Activated B cell treated with CpG ODN at 0.5 μM for 24 hours (primary cell): ENCODE measurements at regions not wholly inside any gene's neighbourhood (a gene's known extent, or its start where the extent isn't known, plus 50 kb on each side); places are given as distances from the start of the nearest gene placed in this dataset.

ENCODE experiments used
- ATAC-seq: fragments of 200-7000 bp; cut with Tn5 transposase; one replicate; pipeline ENCODE4 v1.10.0; 2021; ENCODE audit warnings: low read depth, mild to moderate bottlenecking, moderate library complexity
- CTCF ChIA-PET: fragments of 350-600 bp; sonication (Branson Sonifier 250); formaldehyde crosslinking; loops from one replicate; lab custom pipeline; 2021; ENCODE audit warnings: antibody characterized with exemption; lab: Charles Lee
- POLR2A ChIA-PET: fragments of 350-600 bp; sonication (Branson Sonifier 250); formaldehyde crosslinking; loops from one replicate; lab custom pipeline; 2021; ENCODE audit warnings: antibody characterized with exemption; lab: Charles Lee
- DNase-seq: peaks from one replicate; pipeline ENCODE4 v3.0.0; 2022
- H3K27ac Mint-ChIP-seq: one replicate; pipeline ENCODE4 v1.8.0; 2020; ENCODE audit warnings: mixed read lengths
- H3K27me3 Mint-ChIP-seq: one replicate; pipeline ENCODE4 v1.8.0; 2021; ENCODE audit warnings: mixed read lengths
- H3K36me3 Mint-ChIP-seq: one replicate; pipeline ENCODE4 v1.8.0; 2021; ENCODE audit warnings: low read depth, mixed read lengths
- H3K4me1 Mint-ChIP-seq: one replicate; pipeline ENCODE4 v1.8.0; 2021; ENCODE audit warnings: mixed read lengths
- H3K4me3 Mint-ChIP-seq: one replicate; pipeline ENCODE4 v1.8.0; 2020; ENCODE audit warnings: mild to moderate bottlenecking, mixed read lengths
- H3K9me3 Mint-ChIP-seq: one replicate; pipeline ENCODE4 v1.8.0; 2020; ENCODE audit warnings: mixed read lengths
- intact Hi-C: fragments of 100-400 bp; cut with micrococcal nuclease; formaldehyde crosslinking; loops from one replicate; pipeline ENCODE4 v1.15.1; 2024
- TF ChIP-seq, protein P1 (sequence below): fragments of 200-600 bp; IDR thresholded peaks from one replicate; pipeline ENCODE4 v1.8.0; 2022; ENCODE audit warnings: antibody characterized with exemption, mild to moderate bottlenecking

DNA sequence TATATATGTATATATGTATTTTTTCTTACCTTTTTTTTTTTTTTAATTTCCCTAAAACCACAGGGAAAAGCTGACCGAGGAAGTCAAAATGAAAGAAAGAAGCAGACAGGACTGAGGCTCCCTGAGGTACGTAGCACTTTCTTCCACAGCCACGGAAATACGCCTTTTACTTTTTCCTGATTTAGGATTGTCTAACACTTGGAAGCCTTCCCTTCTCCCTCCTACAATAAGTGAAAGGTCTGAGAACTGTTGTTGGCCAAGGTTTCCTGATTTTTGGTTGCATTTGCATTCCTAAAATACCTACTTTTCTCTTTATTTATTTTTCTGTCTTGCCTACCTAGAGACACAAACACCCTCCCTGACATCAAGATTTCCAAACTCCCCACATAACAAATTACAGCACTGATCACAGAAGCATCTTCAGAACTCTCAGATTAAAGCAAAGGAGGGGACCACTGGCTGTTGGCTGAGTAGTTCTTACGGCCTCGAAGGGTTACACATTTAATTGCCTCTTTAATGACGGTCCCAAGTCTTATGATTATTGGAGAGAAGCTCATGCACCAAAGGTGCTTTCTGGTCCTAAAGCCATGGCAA lies 778.5 kb upstream of the FANCL start:
- Mint-ChIP-seq H3K4me3 (no peak overlapping the region), H3K27me3 (no peaks in the 10 kb centered on the region), H3K9me3 (peaks cover 4% of the 10 kb centered on the region), H3K4me1 (no peaks in the 10 kb centered on the region), H3K36me3 (no peaks in the 10 kb centered on the region), H3K27ac (no peak overlapping the region)
- DNase-seq: no peak
- no peak for ATAC-seq
- TF ChIP-seq, protein P1, sequence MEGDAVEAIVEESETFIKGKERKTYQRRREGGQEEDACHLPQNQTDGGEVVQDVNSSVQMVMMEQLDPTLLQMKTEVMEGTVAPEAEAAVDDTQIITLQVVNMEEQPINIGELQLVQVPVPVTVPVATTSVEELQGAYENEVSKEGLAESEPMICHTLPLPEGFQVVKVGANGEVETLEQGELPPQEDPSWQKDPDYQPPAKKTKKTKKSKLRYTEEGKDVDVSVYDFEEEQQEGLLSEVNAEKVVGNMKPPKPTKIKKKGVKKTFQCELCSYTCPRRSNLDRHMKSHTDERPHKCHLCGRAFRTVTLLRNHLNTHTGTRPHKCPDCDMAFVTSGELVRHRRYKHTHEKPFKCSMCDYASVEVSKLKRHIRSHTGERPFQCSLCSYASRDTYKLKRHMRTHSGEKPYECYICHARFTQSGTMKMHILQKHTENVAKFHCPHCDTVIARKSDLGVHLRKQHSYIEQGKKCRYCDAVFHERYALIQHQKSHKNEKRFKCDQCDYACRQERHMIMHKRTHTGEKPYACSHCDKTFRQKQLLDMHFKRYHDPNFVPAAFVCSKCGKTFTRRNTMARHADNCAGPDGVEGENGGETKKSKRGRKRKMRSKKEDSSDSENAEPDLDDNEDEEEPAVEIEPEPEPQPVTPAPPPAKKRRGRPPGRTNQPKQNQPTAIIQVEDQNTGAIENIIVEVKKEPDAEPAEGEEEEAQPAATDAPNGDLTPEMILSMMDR: no peak
- intact Hi-C loops: loop anchor here (10.0 kb wide), 4 partner anchors 255 to 1315 kb away; no protein-coding TSS in a partner anchor
- CTCF ChIA-PET: interaction anchor here (1.9 kb wide), 1 partner anchor 1260 kb away, joined by 4 read pairs; no protein-coding TSS in a partner anchor
- POLR2A ChIA-PET: no interaction called here

DNA sequence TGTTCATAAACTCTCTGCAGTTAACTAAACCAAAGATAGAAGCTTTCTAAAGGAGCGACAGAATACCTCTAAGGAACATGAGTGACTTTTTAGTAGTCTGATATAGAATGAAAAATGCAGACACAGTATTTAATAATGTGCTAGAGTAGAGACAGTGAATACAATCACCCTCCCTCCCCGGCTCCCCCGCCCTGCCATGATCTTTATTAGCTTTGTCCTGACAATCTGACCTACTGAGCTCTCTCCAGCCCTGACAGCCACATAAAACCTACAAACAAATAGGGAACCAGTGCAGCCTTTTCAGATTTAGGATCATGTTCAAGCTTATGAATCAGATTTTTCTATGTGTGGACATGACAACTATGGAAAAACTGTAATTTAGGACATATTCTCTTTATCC lies 777.6 kb upstream of the FANCL start:
- TF ChIP-seq, protein P1: no peak
- H3K27me3 Mint-ChIP-seq: no peaks in the 10 kb centered on the region
- POLR2A ChIA-PET: no interaction called here
- no peak for ATAC-seq
- intact Hi-C loops: no loop called here
- H3K4me3 Mint-ChIP-seq: no peak overlapping the region
- H3K27ac Mint-ChIP-seq: no peak overlapping the region
- no peaks in the 10 kb centered on the region for H3K36me3 Mint-ChIP-seq
- peaks cover 4% of the 10 kb centered on the region for H3K9me3 Mint-ChIP-seq
- CTCF ChIA-PET: no interaction called here
- no peaks in the 10 kb centered on the region for H3K4me1 Mint-ChIP-seq
- DNase-seq: no peak

DNA sequence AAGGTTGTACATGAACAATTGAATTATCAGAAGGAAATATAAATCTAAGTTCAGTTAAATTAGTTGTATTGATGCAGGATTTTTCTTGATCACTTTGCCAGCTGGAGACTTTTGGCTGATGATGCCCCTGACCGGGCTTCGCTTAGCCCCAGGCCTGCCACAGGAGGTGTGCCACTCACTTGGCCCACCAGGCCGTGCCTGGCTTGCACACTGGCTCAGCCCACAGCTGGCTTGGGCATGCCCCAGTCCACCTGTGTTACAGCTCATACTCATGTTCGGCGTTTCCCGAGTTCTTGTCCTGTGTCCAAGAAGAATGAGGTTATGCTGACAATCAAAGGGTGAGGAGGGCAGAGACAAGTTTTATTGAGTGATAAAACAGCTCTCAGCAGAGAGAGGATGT lies 773.9 kb upstream of the FANCL start:
- Mint-ChIP-seq H3K9me3 (peaks cover 4% of the 10 kb centered on the region), H3K36me3 (no peaks in the 10 kb centered on the region), H3K27ac (no peak overlapping the region), H3K27me3 (peaks cover 3% of the 10 kb centered on the region), H3K4me1 (no peaks in the 10 kb centered on the region), H3K4me3 (no peak overlapping the region)
- ChIA-PET POLR2A (no interaction called here), CTCF (interaction anchor here (0.7 kb wide), 1 partner anchor 10 kb away, joined by 3 read pairs; no protein-coding TSS in a partner anchor)
- intact Hi-C loops: no loop called here
- DNase-seq (no peak), ATAC-seq (no peak)
- TF ChIP-seq, protein P1: no peak

DNA sequence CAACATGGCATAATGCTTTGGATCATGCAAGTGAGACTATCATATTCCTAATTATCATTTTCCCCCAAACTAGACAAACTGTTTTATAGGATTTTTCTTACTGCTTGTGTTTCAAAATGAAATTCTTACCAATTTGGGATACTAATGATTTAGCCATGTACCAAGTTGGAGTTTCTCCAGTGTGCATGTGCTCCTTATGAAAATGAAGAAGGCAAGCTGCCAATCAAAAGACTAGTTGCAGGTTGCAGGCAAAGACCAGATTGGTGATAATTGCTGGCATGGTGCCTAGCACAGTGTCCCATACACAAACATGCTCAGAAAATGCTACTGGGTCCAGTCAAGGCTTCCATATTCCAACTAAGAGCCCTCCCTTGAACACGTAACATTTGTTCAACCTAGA lies 771.8 kb upstream of the FANCL start:
- ATAC-seq (no peak), DNase-seq (no peak)
- no peak overlapping the region for H3K27ac Mint-ChIP-seq
- peaks cover 4% of the 10 kb centered on the region for H3K9me3 Mint-ChIP-seq
- TF ChIP-seq, protein P1: no peak
- H3K27me3 Mint-ChIP-seq: peaks cover 6% of the 10 kb centered on the region
- ChIA-PET CTCF (interaction anchor here (0.6 kb wide), 1 partner anchor 12 kb away, joined by 4 read pairs; no protein-coding TSS in a partner anchor), POLR2A (no interaction called here)
- intact Hi-C loops: no loop called here
- H3K36me3 Mint-ChIP-seq: no peaks in the 10 kb centered on the region
- H3K4me1 Mint-ChIP-seq: no peaks in the 10 kb centered on the region
- no peak overlapping the region for H3K4me3 Mint-ChIP-seq

DNA sequence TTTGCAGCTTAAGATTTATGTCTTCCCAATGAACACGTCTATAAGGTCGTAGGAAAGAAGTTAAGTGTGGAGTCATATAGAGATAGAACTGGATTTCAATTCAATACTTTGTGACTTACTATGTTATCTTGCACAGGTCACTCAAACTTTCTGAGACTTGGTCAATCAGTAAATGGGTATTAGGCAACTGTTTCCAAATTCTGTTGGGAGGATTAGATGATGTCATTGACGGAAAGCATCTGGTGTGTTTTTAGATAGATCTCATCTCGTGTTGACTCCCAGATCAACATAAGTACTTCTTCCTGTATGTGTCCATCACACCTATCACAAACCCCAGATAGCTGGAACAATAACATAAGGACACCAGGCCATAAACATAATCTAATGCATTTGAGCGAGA lies 771.1 kb upstream of the FANCL start:
- ATAC-seq: no peak
- Mint-ChIP-seq H3K4me1 (no peaks in the 10 kb centered on the region), H3K27ac (no peak overlapping the region), H3K4me3 (no peak overlapping the region), H3K27me3 (peaks cover 6% of the 10 kb centered on the region), H3K9me3 (peaks cover 4% of the 10 kb centered on the region), H3K36me3 (no peaks in the 10 kb centered on the region)
- TF ChIP-seq, protein P1: no peak
- CTCF ChIA-PET: no interaction called here
- no peak for DNase-seq
- intact Hi-C loops: no loop called here
- POLR2A ChIA-PET: no interaction called here
